SK-N-SH (cell line): ENCODE measurements at regions not wholly inside any gene's neighbourhood (a gene's known extent, or its start where the extent isn't known, plus 50 kb on each side); places are given as distances from the start of the nearest gene placed in this dataset.

Experiments used
- CTCF ChIA-PET: fragments of 300-600, 350-600 bp; formaldehyde crosslinking; extraction: SDS; loops from one replicate; lab custom pipeline; 2021; lab: Yijun Ruan, JAX
- POLR2A ChIA-PET: fragments of 350-600 bp; sonication (Branson Sonifier 250); formaldehyde crosslinking; extraction: SDS; loops from one replicate; lab custom pipeline; 2020; ENCODE audit warnings: antibody characterized with exemption, inconsistent platforms; lab: Yijun Ruan, JAX
- DNase-seq: peaks from one replicate; pipeline ENCODE4 v3.0.0; 2012
- H2AFZ ChIP-seq: fragments of 200-600 bp; sonication (generic); 2 replicates; pipeline ENCODE4 v1.8.1; 2016; ENCODE audit warnings: antibody characterized with exemption, mild to moderate bottlenecking, low read depth
- H3F3A ChIP-seq: fragments of 200-600 bp; sonication (generic); replicated peaks from 2 replicates; pipeline ENCODE3; 2016; ENCODE audit warnings: antibody characterized with exemption, mild to moderate bottlenecking; ENCODE audit not compliant: insufficient read depth
- H3K27ac ChIP-seq, 2 experiments: fragments of 200-500 bp in 1 of 2; fragments of 200-600 bp in 1 of 2; sonication (Bioruptor generic) in 1 of 2; sonication (generic), shearing (Covaris generic) in 1 of 2; 2 replicates each; pipeline versions ENCODE4 v1.5.1 to v1.6.1; 2014 to 2016; ENCODE audit warnings: low read depth in 2 of 2, inconsistent platforms in 1 of 2, low read length in 1 of 2, mild to moderate bottlenecking in 1 of 2, mixed read lengths in 1 of 2
- H3K27me3 ChIP-seq: fragments of 200-600 bp; sonication (generic), shearing (Covaris generic); 2 replicates; pipeline ENCODE4 v1.6.1; 2016; ENCODE audit warnings: mixed run types; ENCODE audit not compliant: insufficient read depth
- H3K36me3 ChIP-seq, 2 experiments: fragments of 200-500 bp in 1 of 2; fragments of 200-600 bp in 1 of 2; sonication (Bioruptor generic) in 1 of 2; sonication (generic) in 1 of 2; replicated peaks in 1 of 2; 2 replicates each; pipeline versions ENCODE3 to v1.5.1; 2014 to 2016; ENCODE audit warnings: low read length in 1 of 2, mild to moderate bottlenecking in 1 of 2; ENCODE audit not compliant: insufficient read depth in 2 of 2, control insufficient read depth in 1 of 2
- H3K4me1 ChIP-seq, 2 experiments: fragments of 200-500 bp in 1 of 2; fragments of 200-600 bp in 1 of 2; sonication (Bioruptor generic) in 1 of 2; sonication (generic), shearing (Covaris generic) in 1 of 2; 2 replicates each; pipeline versions ENCODE4 v1.5.1 to v1.6.1; 2014 to 2016; ENCODE audit warnings: low read depth in 1 of 2, low read length in 1 of 2, mixed run types in 1 of 2; ENCODE audit not compliant: insufficient read depth in 2 of 2, control insufficient read depth in 1 of 2
- H3K4me2 ChIP-seq: fragments of 200-600 bp; sonication (generic), shearing (Covaris generic); 2 replicates; pipeline ENCODE4 v1.6.1; 2017; ENCODE audit warnings: mixed run types
- H3K4me3 ChIP-seq, 2 experiments: fragments of 200-500 bp in 1 of 2; fragments of 200-600 bp in 1 of 2; sonication (Bioruptor generic) in 1 of 2; sonication (generic), shearing (Covaris generic) in 1 of 2; 2 replicates each; pipeline versions ENCODE4 v1.5.1 to v1.8.1; 2014 to 2016; ENCODE audit warnings: low read depth in 2 of 2, inconsistent platforms in 1 of 2, low read length in 1 of 2, mild to moderate bottlenecking in 1 of 2, mixed read lengths in 1 of 2, moderate library complexity in 1 of 2
- H3K79me2 ChIP-seq: fragments of 200-600 bp; sonication (generic); 2 replicates; pipeline ENCODE4 v1.8.1; 2017; ENCODE audit warnings: mild to moderate bottlenecking; ENCODE audit not compliant: insufficient read depth
- H3K9ac ChIP-seq: fragments of 200-600 bp; sonication (generic); 2 replicates; pipeline ENCODE4 v1.6.1; 2017; ENCODE audit warnings: mixed run types
- H3K9me2 ChIP-seq: fragments of 200-600 bp; sonication (generic); 2 replicates; pipeline ENCODE4 v1.6.1; 2017; ENCODE audit warnings: mixed run types
- H3K9me3 ChIP-seq: fragments of 200-600 bp; sonication (generic); 2 replicates; pipeline ENCODE4 v1.6.1; 2017; ENCODE audit warnings: mixed run types, mild to moderate bottlenecking, moderate library complexity
- H4K20me1 ChIP-seq: fragments of 200-600 bp; sonication (generic); 2 replicates; pipeline ENCODE4 v1.6.1; 2017; ENCODE audit warnings: mild to moderate bottlenecking, mixed run types; ENCODE audit not compliant: insufficient read depth
- CHD2 ChIP-seq: fragments of 150-350 bp; IDR thresholded peaks from 2 replicates; pipeline ENCODE4 v1.6.1; 2018; ENCODE audit warnings: low read length; ENCODE audit not compliant: partially characterized antibody
- ELF1 ChIP-seq: IDR thresholded peaks from 2 replicates; pipeline ENCODE4 v1.4.0; 2012
- EP300 ChIP-seq, 2 experiments: IDR thresholded peaks; 2 replicates each; pipeline versions ENCODE4 v1.4.0 to v1.6.1; 2012; ENCODE audit warnings: borderline replicate concordance in 1 of 2, low read depth in 1 of 2, low read length in 1 of 2
- EZH2phosphoT487 ChIP-seq: fragments of 200-600 bp; sonication (generic); IDR thresholded peaks from 2 replicates; pipeline ENCODE4 v1.6.1; 2017; ENCODE audit warnings: low read depth, mixed run types, mild to moderate bottlenecking, antibody characterized with exemption, moderate library complexity, borderline replicate concordance
- FOXJ3 ChIP-seq: sonication (generic); formaldehyde crosslinking; IDR thresholded peaks from 2 replicates; pipeline ENCODE4 v1.5.1; 2020; ENCODE audit warnings: mild to moderate bottlenecking, missing genetic modification reagents
- GABPA ChIP-seq: IDR thresholded peaks from 2 replicates; pipeline ENCODE4 v1.4.0; 2012; ENCODE audit warnings: low read depth, mild to moderate bottlenecking
- GATA2 ChIP-seq: sonication (generic); formaldehyde crosslinking; IDR thresholded peaks from 2 replicates; pipeline ENCODE4 v1.5.0; 2020; ENCODE audit warnings: mild to moderate bottlenecking, missing genetic modification reagents
- JUND ChIP-seq: IDR thresholded peaks from 2 replicates; pipeline ENCODE4 v1.4.0; 2012
- MXI1 ChIP-seq: IDR thresholded peaks from 2 replicates; pipeline ENCODE4 v1.6.1; 2012; ENCODE audit warnings: mild to moderate bottlenecking, low read depth, low read length, improper control_type of control experiment
- NFIC ChIP-seq: IDR thresholded peaks from 2 replicates; pipeline ENCODE4 v1.4.0; 2012; ENCODE audit warnings: borderline replicate concordance
- NRF1 ChIP-seq: IDR thresholded peaks from 2 replicates; pipeline ENCODE4 v1.6.1; 2012; ENCODE audit warnings: low read depth, mild to moderate bottlenecking, low read length
- POLR2AphosphoS5 ChIP-seq: IDR thresholded peaks from 2 replicates; pipeline ENCODE4 v1.6.1; 2012; ENCODE audit warnings: low read depth, low read length
- SIN3A ChIP-seq: IDR thresholded peaks from 2 replicates; pipeline ENCODE4 v1.6.1; 2012; ENCODE audit warnings: low read depth, mild to moderate bottlenecking, low read length, moderate library complexity, borderline replicate concordance
- TCF12 ChIP-seq: IDR thresholded peaks from 2 replicates; pipeline ENCODE4 v1.4.0; 2012
- TEAD4 ChIP-seq: IDR thresholded peaks from 2 replicates; pipeline ENCODE4 v1.4.0; 2012; ENCODE audit warnings: mild to moderate bottlenecking, borderline replicate concordance; ENCODE audit not compliant: insufficient read depth
- YY1 ChIP-seq: IDR thresholded peaks from 2 replicates; pipeline ENCODE4 v1.4.0; 2012; ENCODE audit warnings: low read depth, mild to moderate bottlenecking
- WGBS: methylation state at CpG from one replicate; pipeline ENCODE4 v1.1.6; 2017; ENCODE audit warnings: low lambda C conversion rate; 5-methylcytosine and 5-hydroxymethylcytosine counted together
- TF ChIP-seq, protein P1 (sequence below): IDR thresholded peaks from 2 replicates; pipeline ENCODE4 v1.4.0; 2012; ENCODE audit warnings: low read depth, borderline replicate concordance
- TF ChIP-seq, protein P2 (sequence below): IDR thresholded peaks from 2 replicates; pipeline ENCODE4 v1.6.1; 2012; ENCODE audit warnings: mild to moderate bottlenecking, low read depth, low read length, moderate library complexity
- TF ChIP-seq, protein P3 (sequence below): IDR thresholded peaks from 2 replicates; pipeline ENCODE4; 2012

DNA sequence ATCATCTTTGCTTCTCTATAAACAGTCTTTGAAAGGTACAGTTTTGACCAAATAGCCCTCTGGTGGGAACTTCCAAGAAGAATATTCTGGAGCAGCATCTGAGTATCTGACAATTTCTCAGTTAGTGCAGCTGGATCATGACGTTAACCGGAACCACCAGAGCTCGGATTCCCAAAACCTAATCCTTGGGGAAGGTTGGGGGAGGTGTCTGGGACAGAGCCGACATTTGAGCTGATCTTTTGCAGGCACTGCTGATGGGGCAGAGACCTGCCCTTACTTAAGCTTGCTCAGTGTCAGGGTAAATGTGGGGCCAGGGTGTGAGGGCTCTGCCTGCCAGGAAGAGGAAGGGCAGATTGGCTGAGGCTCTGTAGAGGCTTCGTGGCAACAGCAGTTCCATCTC, 416.6 kb downstream of the DHX35 start:
- no peaks in the 10 kb centered on the region for H3K27me3 ChIP-seq
- H3K4me3 ChIP-seq = no peak overlapping the region
- no peaks in the 10 kb centered on the region for H3K9me3 ChIP-seq
- 42% methylated on average over 3 of the region's 5 CpGs for WGBS
- H3K9me2 ChIP-seq = no peaks in the 10 kb centered on the region
- no peak overlapping the region for H3K9ac ChIP-seq
- no peaks in the 10 kb centered on the region for H3K79me2 ChIP-seq
- no peak overlapping the region for H3K27ac ChIP-seq
- ChIA-PET CTCF (no interaction called here), POLR2A (no interaction called here)
- H3K4me1 ChIP-seq = no peaks in the 10 kb centered on the region
- H2AFZ ChIP-seq = no peak overlapping the region
- DNase-seq = no peak
- no peak overlapping the region for H3K4me2 ChIP-seq
- no peaks in the 10 kb centered on the region for H3F3A ChIP-seq
- no peaks in the 10 kb centered on the region for H4K20me1 ChIP-seq
- no peaks in the 10 kb centered on the region for H3K36me3 ChIP-seq
- TF ChIP-seq EP300 (IDR thresholded peaks at IDR 0.05; ENCODE audit: borderline replicate concordance in 1 of 2, low read depth in 1 of 2, low read length in 1 of 2) = no peak

DNA sequence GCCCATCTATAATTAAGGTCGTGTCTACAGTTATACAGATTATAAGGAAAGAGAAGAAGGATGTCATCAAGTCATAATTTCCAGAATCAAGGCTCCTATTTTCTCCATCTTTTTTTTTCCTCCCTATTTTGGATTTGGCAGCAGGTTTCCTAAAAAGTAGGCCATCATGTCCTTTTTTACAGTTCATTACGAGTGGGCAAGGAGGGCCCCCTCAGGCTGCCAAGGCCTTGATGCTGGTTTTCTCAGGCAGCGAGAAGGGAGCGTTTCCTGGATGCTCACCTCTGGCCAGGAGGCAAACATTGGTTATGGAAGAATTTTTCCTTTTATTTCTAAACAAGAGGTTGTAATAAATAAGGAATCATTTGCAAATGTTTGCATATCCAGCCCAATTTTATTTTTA, 414.6 kb downstream of the DHX35 start:
- POLR2A ChIA-PET = no interaction called here
- no peaks in the 10 kb centered on the region for H3K27me3 ChIP-seq
- TF ChIP-seq, protein P1, sequence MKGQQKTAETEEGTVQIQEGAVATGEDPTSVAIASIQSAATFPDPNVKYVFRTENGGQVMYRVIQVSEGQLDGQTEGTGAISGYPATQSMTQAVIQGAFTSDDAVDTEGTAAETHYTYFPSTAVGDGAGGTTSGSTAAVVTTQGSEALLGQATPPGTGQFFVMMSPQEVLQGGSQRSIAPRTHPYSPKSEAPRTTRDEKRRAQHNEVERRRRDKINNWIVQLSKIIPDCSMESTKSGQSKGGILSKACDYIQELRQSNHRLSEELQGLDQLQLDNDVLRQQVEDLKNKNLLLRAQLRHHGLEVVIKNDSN = no peak
- TF ChIP-seq NRF1 = no peak
- TF ChIP-seq TEAD4 = no peak
- TF ChIP-seq MXI1 = no peak
- no peak for TF ChIP-seq NFIC
- no peak for TF ChIP-seq GATA2 (CRISPR knock-in tag)
- no peak for TF ChIP-seq YY1
- no peak for TF ChIP-seq GABPA
- no peak for TF ChIP-seq CHD2
- TF ChIP-seq ELF1 = no peak
- no peak for TF ChIP-seq SIN3A
- TF ChIP-seq EP300 (IDR thresholded peaks at IDR 0.05; ENCODE audit: borderline replicate concordance in 1 of 2, low read depth in 1 of 2, low read length in 1 of 2) = no peak
- no peak for TF ChIP-seq FOXJ3 (CRISPR knock-in tag)
- TF ChIP-seq TCF12 = no peak
- TF ChIP-seq JUND = no peak
- no peak for TF ChIP-seq EZH2phosphoT487
- TF ChIP-seq, protein P2, sequence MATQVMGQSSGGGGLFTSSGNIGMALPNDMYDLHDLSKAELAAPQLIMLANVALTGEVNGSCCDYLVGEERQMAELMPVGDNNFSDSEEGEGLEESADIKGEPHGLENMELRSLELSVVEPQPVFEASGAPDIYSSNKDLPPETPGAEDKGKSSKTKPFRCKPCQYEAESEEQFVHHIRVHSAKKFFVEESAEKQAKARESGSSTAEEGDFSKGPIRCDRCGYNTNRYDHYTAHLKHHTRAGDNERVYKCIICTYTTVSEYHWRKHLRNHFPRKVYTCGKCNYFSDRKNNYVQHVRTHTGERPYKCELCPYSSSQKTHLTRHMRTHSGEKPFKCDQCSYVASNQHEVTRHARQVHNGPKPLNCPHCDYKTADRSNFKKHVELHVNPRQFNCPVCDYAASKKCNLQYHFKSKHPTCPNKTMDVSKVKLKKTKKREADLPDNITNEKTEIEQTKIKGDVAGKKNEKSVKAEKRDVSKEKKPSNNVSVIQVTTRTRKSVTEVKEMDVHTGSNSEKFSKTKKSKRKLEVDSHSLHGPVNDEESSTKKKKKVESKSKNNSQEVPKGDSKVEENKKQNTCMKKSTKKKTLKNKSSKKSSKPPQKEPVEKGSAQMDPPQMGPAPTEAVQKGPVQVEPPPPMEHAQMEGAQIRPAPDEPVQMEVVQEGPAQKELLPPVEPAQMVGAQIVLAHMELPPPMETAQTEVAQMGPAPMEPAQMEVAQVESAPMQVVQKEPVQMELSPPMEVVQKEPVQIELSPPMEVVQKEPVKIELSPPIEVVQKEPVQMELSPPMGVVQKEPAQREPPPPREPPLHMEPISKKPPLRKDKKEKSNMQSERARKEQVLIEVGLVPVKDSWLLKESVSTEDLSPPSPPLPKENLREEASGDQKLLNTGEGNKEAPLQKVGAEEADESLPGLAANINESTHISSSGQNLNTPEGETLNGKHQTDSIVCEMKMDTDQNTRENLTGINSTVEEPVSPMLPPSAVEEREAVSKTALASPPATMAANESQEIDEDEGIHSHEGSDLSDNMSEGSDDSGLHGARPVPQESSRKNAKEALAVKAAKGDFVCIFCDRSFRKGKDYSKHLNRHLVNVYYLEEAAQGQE = no peak
- TF ChIP-seq, protein P3, sequence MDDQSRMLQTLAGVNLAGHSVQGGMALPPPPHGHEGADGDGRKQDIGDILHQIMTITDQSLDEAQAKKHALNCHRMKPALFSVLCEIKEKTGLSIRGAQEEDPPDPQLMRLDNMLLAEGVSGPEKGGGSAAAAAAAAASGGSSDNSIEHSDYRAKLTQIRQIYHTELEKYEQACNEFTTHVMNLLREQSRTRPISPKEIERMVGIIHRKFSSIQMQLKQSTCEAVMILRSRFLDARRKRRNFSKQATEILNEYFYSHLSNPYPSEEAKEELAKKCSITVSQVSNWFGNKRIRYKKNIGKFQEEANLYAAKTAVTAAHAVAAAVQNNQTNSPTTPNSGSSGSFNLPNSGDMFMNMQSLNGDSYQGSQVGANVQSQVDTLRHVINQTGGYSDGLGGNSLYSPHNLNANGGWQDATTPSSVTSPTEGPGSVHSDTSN = no peak
- TF ChIP-seq POLR2AphosphoS5 = no peak
- no peak for DNase-seq
- H3K79me2 ChIP-seq = no peaks in the 10 kb centered on the region
- no peaks in the 10 kb centered on the region for H3K4me1 ChIP-seq
- H3K4me3 ChIP-seq = no peak overlapping the region
- H3K9me3 ChIP-seq = no peaks in the 10 kb centered on the region
- no peaks in the 10 kb centered on the region for H4K20me1 ChIP-seq
- H3K36me3 ChIP-seq = no peaks in the 10 kb centered on the region
- no peak overlapping the region for H3K4me2 ChIP-seq
- CTCF ChIA-PET = no interaction called here
- H3K9me2 ChIP-seq = no peaks in the 10 kb centered on the region
- no peak overlapping the region for H2AFZ ChIP-seq
- H3K27ac ChIP-seq = no peak overlapping the region
- WGBS = 12% methylated on average over 4 of the region's 4 CpGs
- H3K9ac ChIP-seq = no peak overlapping the region
- H3F3A ChIP-seq = no peaks in the 10 kb centered on the region
